ENCODE measurements at regions not wholly inside any gene's neighbourhood (a gene's known extent, or its start where the extent isn't known, plus 50 kb on each side); places are given as distances from the start of the nearest gene placed in this dataset.
"Not testable (repeated sequence)": the region's sequence is repeated elsewhere in the genome, so short reads cannot be mapped to it uniquely, and the experiment has no call there.

DNA sequence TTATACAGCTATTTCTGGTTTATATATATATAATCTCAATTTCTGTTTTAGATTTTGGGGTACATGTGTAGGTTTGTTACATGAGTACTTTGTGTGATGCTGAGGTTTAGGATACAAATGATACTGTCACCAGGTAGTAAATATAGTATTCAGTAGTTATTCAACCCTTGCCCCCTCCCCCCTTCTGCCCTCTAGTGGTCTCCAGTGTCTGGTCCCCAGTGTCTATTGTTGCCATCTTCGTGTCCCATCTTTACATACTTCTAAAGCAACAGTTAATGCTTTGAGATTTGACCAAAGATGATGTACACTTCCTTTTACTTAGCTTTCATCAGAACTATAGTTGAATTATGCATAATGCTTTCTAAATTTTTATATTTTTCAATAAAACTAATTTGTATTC, 1623.4 kb upstream of the PRR20A start:
- no peak for DNase-seq

- no peak for DNase-seq
These were observed 1612.3 kb upstream of the PRR20A start for GRCh38 chr13:55528434-55528833.

DNA sequence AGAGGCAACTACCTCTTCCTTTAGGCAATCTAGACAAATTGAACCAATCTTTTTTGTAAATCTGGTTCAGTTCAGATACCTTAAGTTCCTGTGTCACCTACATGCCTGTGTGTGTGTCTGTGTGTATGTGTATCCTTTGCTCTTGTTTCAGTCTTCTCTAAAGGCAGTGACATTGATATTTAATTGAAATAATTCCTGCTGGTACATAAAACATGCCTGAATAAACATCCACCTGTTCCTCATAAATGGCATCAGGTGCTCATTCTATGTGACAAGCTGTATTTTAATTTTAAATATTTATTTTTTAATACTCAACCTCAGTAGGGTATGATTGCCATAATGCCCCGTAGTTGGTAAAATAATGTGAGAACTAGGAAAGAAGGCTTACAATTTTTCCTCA, 1606.4 kb upstream of the PRR20A start:
- no peak for DNase-seq

GRCh38 chr13:55538424-55538823, 1602.3 kb upstream of the PRR20A start:
- DNase-seq = no peak

DNA sequence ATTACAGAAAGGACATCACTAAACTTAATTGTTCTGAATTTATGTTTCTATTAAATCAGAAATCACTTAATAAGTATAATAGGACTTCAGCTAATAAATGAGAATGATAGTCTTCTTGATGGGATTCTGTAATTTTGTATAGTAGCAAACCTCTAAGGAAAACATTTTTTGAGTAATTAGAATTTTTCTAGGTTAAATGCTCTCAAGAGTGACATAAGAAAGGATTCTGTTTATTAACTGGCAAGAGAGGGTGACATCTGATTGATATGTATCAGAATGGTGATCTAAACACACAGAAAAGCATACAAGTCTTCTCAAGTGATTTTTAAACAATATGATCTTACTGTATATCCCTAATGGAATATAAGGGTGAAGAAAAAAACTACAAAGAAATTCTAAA, 1597.7 kb upstream of the PRR20A start:
- no peak for DNase-seq

GRCh38 chr13:55550624-55551023, 1590.1 kb upstream of the PRR20A start:
- DNase-seq = no peak

GRCh38 chr13:55553701-55554100, 1587.0 kb upstream of the PRR20A start:
- no peak for DNase-seq

- no peak for DNase-seq
These were observed 1586.0 kb upstream of the PRR20A start for GRCh38 chr13:55554741-55555140.

GRCh38 chr13:55560331-55560730, 1580.4 kb upstream of the PRR20A start:
- DNase-seq = no peak

DNA sequence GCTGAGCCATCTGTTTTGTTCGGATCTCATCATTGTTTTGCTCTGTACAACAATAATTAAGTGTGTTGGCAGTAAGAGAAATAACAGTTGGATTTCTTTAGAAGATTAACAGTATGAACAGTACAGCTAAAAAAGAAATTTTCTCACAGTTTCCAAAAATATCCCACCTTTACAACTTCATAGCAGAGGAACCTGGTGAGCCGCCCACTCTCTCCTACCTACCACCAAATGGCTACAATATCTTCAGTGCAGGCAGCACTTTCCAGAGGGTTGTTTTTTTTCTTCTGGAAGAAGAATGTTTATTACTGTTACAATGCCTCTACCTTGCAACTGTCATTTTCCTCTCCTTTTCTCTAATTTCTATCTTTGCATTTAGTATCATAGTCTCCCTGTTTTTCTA, 1577.5 kb upstream of the PRR20A start:
- no peak for DNase-seq

DNA sequence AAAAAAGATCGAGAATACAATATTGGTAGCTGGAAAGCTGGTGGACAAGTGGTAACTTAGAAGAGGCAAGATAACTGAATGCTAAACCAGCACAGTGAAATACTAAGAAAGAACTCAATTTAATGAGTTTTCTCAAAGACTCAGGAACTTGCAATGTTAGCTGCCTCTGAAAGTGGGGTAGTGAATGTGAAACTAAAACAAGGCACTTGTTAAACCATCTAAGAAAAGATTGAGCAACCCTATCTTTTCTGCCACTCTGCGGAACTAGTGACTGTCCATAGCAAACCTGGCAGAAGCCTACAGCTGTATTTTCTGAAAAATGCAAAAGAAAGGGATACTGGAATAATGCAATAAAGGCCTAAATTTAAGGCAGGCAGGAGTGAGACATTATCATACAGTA, 1574.4 kb upstream of the PRR20A start:
- no peak for DNase-seq

DNA sequence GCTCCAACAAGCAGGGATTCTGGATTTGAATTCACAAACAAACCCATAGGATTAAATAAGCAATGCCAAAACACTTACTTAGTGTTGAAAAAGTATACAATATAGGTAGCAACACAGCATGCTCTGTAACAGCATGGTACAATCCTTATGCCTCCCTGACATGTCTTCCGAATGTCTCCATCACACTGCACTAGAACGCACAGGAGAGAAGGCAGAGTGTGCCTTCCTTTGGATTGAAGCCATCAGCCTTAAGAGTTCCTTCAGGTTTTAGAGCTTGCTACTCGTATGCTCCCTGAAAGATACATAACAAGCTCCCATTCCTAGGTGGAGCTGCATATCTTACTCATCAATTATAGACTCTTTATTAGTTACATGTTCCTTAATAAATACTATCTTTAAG, 1573.9 kb upstream of the PRR20A start:
- DNase-seq = no peak

DNA sequence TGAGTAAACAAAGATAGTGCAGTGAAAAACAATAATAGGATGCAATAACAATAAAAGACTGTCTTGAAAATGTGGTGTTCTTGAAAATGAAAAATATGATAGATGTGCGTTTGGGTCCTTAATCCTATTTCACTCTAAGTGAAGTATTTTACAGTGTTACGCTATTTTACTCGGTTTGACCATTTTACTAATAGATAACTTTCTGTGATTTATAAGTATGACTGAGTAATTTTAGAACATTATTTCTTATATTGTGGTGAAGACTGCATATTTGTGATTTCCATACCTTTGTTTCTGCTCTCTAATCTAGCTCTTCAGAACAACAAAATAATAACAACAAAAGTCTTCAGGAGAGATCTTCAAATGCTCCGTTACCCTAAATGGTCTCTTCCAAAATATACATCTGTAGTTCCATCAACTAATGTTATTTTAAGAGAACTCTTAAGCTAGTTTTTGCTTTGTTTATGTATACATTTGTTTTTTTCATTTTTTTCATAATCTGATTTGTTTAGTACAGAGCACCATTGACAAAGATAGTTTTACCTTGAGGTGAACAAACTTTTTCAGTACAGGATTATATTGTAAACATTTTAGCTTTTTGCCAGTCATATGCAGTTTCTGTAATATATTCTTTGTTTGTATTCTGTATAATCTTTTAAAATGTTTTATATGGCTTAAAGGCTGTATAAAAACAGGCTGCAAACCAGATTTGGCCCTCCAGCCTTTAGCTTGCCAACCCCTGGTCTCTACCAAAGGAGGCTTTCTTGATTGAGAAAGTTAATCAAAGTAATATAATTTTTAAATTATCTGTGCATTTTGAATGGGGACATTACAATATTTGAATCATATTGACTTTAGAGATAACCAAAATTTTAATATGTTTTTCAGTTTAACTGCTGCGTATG, 1572.7 kb upstream of the PRR20A start:
- DNase-seq = no peak

- DNase-seq = no peak
These were observed 1571.6 kb upstream of the PRR20A start for GRCh38 chr13:55569082-55569481.

DNA sequence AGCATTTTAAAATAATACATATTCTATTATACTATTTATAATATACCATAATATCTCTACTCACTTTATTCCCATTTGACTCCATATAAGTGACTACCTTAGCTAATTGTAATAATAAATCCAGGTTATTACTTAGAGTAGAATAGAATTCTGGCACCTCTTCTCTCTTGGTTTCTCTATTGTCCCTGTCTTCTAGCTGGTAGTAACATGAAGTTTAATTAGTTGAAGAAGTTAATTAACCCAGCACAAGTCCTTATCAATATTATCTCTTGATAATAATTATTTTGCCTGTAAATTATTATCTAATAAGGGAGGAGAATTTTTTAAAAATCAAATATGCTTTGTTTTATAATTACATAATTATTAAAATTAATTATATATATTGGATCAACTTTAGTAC, 1571.2 kb upstream of the PRR20A start:
- DNase-seq = no peak

DNA sequence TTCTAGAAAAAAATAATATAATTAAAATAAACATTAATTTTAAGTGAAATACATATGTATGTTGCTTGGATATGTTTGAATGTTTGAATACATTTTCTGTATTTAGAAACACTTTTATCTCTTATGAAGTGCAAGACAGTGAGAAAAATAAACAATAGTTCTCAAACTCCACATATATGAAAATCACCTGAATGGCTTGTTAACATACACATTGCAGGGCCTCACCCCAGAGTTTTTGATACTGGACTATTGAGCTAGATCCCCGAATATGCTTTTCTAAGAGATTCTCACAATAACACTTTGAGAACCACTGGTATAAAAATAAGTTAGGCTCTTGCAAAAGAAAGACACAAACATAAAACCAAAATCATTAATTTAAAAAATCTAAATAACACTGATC, 1570.3 kb upstream of the PRR20A start:
- DNase-seq = no peak

- no peak for DNase-seq
These were observed 1569.4 kb upstream of the PRR20A start for GRCh38 chr13:55571237-55571867.

DNA sequence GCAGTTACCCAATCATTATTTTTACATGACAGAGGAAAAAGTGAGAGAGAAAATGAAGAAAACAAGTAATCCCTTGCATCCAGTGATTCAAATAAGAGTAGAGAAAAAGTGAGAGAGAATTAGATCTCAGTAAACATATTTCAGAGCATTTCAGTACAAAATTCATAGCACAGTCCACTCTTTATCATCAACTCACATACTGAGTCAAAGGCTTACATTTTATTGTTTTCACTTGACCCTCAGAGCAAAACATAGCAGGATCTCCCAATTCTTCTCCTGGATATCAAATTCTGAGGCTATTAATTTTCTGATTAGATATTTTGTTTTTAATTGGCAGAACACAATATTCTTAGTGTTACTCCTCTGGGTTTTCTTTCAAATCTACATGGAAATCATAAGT, 1568.3 kb upstream of the PRR20A start:
- no peak for DNase-seq

GRCh38 chr13:55572862-55573261, 1567.9 kb upstream of the PRR20A start:
- no peak for DNase-seq

- no peak for DNase-seq
These were observed 1567.2 kb upstream of the PRR20A start for GRCh38 chr13:55573565-55573964.

DNA sequence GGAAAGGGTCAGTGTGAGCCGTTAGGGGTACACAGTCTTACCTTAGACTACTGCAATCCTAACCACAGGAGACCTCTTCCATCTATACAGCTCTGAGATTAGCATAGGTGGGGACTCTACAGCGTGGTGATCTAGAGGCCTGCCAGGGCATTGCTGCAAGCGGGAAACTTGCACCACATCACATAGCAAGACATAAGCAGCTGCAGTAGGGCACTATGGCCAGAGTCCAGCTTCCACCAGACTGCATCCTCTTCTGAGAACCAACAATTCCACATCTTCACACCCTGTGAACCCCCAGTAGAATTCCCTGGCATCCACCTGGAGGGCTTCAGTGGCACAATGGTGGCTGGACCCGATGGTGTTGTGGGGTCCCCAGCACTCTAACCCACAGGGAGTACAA, 1564.3 kb upstream of the PRR20A start:
- no peak for DNase-seq

- DNase-seq = no peak
These were observed 1563.5 kb upstream of the PRR20A start for GRCh38 chr13:55577082-55577846.

DNA sequence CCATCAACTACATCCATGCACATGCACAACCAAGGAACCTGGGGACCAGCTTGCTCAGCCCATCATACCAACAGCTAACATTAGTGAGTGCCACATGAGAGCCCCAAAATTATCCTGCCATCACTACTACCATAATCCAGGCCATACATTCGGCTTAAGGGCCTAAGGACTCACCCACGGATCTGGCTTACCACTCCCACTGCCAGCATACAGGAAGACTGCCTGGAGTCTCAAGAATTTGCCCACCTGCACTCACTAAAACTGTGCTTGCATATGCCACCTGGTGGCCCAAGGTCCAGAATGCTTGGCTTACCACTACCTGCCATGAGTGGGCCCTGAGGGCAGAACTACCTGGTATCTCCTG, 1562.9 kb upstream of the PRR20A start:
- DNase-seq = no peak

DNA sequence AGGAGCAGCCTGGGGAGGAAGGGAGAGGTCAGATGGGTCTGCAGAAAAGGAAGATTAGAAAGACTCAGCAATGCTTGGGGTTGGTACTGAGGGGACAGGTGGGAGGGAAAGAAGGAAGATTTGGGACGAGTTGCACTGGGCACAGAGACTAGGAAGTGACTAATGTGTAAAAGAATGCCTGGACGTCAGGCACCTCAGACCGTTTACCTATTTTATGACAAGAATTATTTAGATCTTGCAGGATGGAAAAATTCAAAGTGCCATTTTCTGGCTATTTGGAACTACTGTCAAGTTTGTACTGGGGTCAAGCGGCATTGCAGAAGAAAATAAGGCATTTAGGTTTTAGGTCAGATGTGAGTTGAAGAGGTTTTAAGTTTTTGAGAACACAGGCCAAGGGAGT, 1558.4 kb upstream of the PRR20A start:
- DNase-seq = not testable (repeated sequence)
